C1 segment of cervical spinal cord (tissue), 14 donors: ENCODE measurements at regions not wholly inside any gene's neighbourhood (a gene's known extent, or its start where the extent isn't known, plus 50 kb on each side); places are given as distances from the start of the nearest gene placed in this dataset.
"Not testable (repeated sequence)": the region's sequence is repeated elsewhere in the genome, so short reads cannot be mapped to it uniquely, and the experiment has no call there.

ENCODE experiments used
- DNase-seq, 14 donors: peaks; one replicate each; lab custom pipeline; 2025; lab: John Stamatoyannopoulos, UW

GRCh38 chr5:18526792-18527405 lies 892.6 kb downstream of the TAF11L14 start:
- no peak for DNase-seq

- DNase-seq = no peak
These were observed 898.9 kb downstream of the TAF11L14 start for GRCh38 chr5:18533137-18533536.

- DNase-seq = no peak
These were observed 899.9 kb downstream of the TAF11L14 start for GRCh38 chr5:18534119-18534518.

GRCh38 chr5:18535753-18536152 lies 901.5 kb downstream of the TAF11L14 start:
- not testable (repeated sequence) for DNase-seq

GRCh38 chr5:18544421-18544820 lies 910.2 kb downstream of the TAF11L14 start:
- DNase-seq = no peak

- no peak for DNase-seq
These were observed 912.3 kb downstream of the TAF11L14 start for GRCh38 chr5:18546591-18546990.

GRCh38 chr5:18551716-18552115 lies 917.5 kb downstream of the TAF11L14 start:
- no peak for DNase-seq

GRCh38 chr5:18553269-18553668 lies 919.0 kb downstream of the TAF11L14 start:
- no peak for DNase-seq

GRCh38 chr5:18560602-18561001 lies 926.3 kb downstream of the TAF11L14 start:
- DNase-seq = no peak

GRCh38 chr5:18563853-18564252 lies 929.6 kb downstream of the TAF11L14 start:
- no peak for DNase-seq

- DNase-seq = no peak
These were observed 932.4 kb downstream of the TAF11L14 start for GRCh38 chr5:18566671-18567070.

- no peak for DNase-seq
These were observed 942.3 kb downstream of the TAF11L14 start for GRCh38 chr5:18576586-18576985.

GRCh38 chr5:18601185-18601584 lies 966.9 kb downstream of the TAF11L14 start:
- no peak for DNase-seq

GRCh38 chr5:18602402-18602801 lies 968.1 kb downstream of the TAF11L14 start:
- no peak for DNase-seq

GRCh38 chr5:18605186-18605585 lies 970.9 kb downstream of the TAF11L14 start:
- DNase-seq = no peak

GRCh38 chr5:18607570-18607969 lies 973.3 kb downstream of the TAF11L14 start:
- DNase-seq = no peak

GRCh38 chr5:18617191-18617590 lies 982.9 kb downstream of the TAF11L14 start:
- not testable (repeated sequence) for DNase-seq

GRCh38 chr5:18630458-18631045 lies 996.3 kb downstream of the TAF11L14 start:
- no peak for DNase-seq

GRCh38 chr5:18652404-18653215 lies 1018.4 kb downstream of the TAF11L14 start:
- DNase-seq = no peak

GRCh38 chr5:18653216-18653752 lies 1019.0 kb downstream of the TAF11L14 start:
- DNase-seq = no peak

- DNase-seq = no peak
These were observed 1026.3 kb downstream of the TAF11L14 start for GRCh38 chr5:18660511-18660910.

- no peak for DNase-seq
These were observed 1028.0 kb downstream of the TAF11L14 start for GRCh38 chr5:18662231-18662630.

- not testable (repeated sequence) for DNase-seq
These were observed 1040.0 kb downstream of the TAF11L14 start for GRCh38 chr5:18674212-18674611.
